ENCODE measurements at regions not wholly inside any gene's neighbourhood (a gene's known extent, or its start where the extent isn't known, plus 50 kb on each side); places are given as distances from the start of the nearest gene placed in this dataset.

- DNase-seq (ENCODE audit: low read depth in 2 of 3, low spot score in 2 of 3) = no peak
Observed at GRCh38 chr20:48115502-48115901, 330.2 kb upstream of the SULF2 start.

GRCh38 chr20:48107560-48107959, 322.3 kb upstream of the SULF2 start:
- DNase-seq (ENCODE audit: low read depth in 2 of 3, low spot score in 2 of 3) = no peak

- DNase-seq (ENCODE audit: low read depth in 2 of 3, low spot score in 2 of 3) = no peak
Observed at GRCh38 chr20:48106428-48106827, 321.1 kb upstream of the SULF2 start.

GRCh38 chr20:48105526-48105925, 320.2 kb upstream of the SULF2 start:
- DNase-seq (ENCODE audit: low read depth in 2 of 3, low spot score in 2 of 3) = no peak

- DNase-seq (ENCODE audit: low read depth in 2 of 3, low spot score in 2 of 3) = no peak
Observed at GRCh38 chr20:48102931-48103660, 317.8 kb upstream of the SULF2 start.

- no peak for DNase-seq (ENCODE audit: low read depth in 2 of 3, low spot score in 2 of 3)
Observed at GRCh38 chr20:48102076-48102787, 317.0 kb upstream of the SULF2 start.

GRCh38 chr20:48100483-48100882, 315.2 kb upstream of the SULF2 start:
- DNase-seq (ENCODE audit: low read depth in 2 of 3, low spot score in 2 of 3) = no peak

- DNase-seq (ENCODE audit: low read depth in 2 of 3, low spot score in 2 of 3) = no peak
Observed at GRCh38 chr20:48098866-48099265, 313.6 kb upstream of the SULF2 start.

GRCh38 chr20:48098099-48098498, 312.8 kb upstream of the SULF2 start:
- no peak for DNase-seq (ENCODE audit: low read depth in 2 of 3, low spot score in 2 of 3)

GRCh38 chr20:48096957-48097890, 311.9 kb upstream of the SULF2 start:
- no peak for DNase-seq (ENCODE audit: low read depth in 2 of 3, low spot score in 2 of 3)

- DNase-seq (ENCODE audit: low read depth in 2 of 3, low spot score in 2 of 3) = no peak
Observed at GRCh38 chr20:48096212-48096875, 311.1 kb upstream of the SULF2 start.

- no peak for DNase-seq (ENCODE audit: low read depth in 2 of 3, low spot score in 2 of 3)
Observed at GRCh38 chr20:48094944-48095343, 309.7 kb upstream of the SULF2 start.

GRCh38 chr20:48094196-48094749, 309.0 kb upstream of the SULF2 start:
- no peak for DNase-seq (ENCODE audit: low read depth in 2 of 3, low spot score in 2 of 3)

- no peak for DNase-seq (ENCODE audit: low read depth in 2 of 3, low spot score in 2 of 3)
Observed at GRCh38 chr20:48092596-48093280, 307.5 kb upstream of the SULF2 start.

GRCh38 chr20:48090784-48091183, 305.5 kb upstream of the SULF2 start:
- DNase-seq (ENCODE audit: low read depth in 2 of 3, low spot score in 2 of 3) = no peak

GRCh38 chr20:48090314-48090713, 305.0 kb upstream of the SULF2 start:
- DNase-seq (ENCODE audit: low read depth in 2 of 3, low spot score in 2 of 3) = no peak

- DNase-seq (ENCODE audit: low read depth in 2 of 3, low spot score in 2 of 3) = no peak
Observed at GRCh38 chr20:48080583-48080982, 295.3 kb upstream of the SULF2 start.

- no peak for DNase-seq (ENCODE audit: low read depth in 2 of 3, low spot score in 2 of 3)
Observed at GRCh38 chr20:48079028-48079427, 293.7 kb upstream of the SULF2 start.

GRCh38 chr20:48076747-48077146, 291.5 kb upstream of the SULF2 start:
- no peak for DNase-seq (ENCODE audit: low read depth in 2 of 3, low spot score in 2 of 3)

GRCh38 chr20:48076247-48076646, 291.0 kb upstream of the SULF2 start:
- DNase-seq (ENCODE audit: low read depth in 2 of 3, low spot score in 2 of 3) = no peak

Measured in hematopoietic multipotent progenitor cell (in vitro differentiated cells).